ENCODE measurements at regions not wholly inside any gene's neighbourhood (a gene's known extent, or its start where the extent isn't known, plus 50 kb on each side); places are given as distances from the start of the nearest gene placed in this dataset.
"Not testable (repeated sequence)": the region's sequence is repeated elsewhere in the genome, so short reads cannot be mapped to it uniquely, and the experiment has no call there.

DNA sequence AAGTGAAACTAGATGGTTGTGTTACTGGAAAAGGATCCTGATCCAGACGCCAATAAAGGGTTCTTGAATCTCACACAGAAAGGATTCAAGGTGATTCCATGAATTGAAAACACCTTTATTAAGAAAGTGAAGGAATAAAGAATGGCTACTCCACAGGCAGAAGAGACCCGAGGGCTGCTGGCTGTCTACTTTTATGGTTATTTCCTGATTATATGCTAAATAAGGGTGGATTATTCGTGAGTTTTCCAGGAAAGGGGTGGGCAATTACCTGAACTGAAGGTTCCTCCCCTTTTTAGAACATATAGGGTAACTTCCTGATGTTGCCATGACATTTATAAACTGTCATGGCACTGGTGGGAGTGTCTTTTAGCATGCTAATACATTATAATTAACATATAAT lies 50.9 kb upstream of the WARS2 start:
- no peak for DNase-seq (ENCODE audit: low read depth in 2 of 2)

GRCh38 chr1:119204197-119204960 lies 63.9 kb upstream of the WARS2 start:
- DNase-seq (ENCODE audit: low read depth in 2 of 2) = no peak

DNA sequence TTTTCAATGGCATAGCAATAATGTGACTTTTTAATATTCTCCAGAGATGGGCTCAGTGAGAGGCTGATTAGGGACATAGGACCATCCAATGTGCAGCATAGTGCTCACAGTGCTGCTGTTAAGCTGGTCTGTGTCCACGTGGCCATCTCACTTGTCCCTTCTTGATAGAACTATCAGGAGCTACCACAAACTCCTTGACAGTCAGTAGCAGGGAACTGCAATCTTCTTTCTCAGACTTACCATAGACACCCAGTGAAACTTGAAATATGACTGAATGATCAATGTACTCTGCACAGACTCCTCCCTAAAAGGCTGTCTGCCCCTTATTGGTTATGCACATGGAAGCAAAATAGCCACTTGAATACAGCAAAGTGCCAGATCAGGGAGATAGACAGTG lies 64.5 kb upstream of the WARS2 start:
- DNase-seq (ENCODE audit: low read depth in 2 of 2) = no peak

- DNase-seq (ENCODE audit: low read depth in 2 of 2) = no peak
Observed at GRCh38 chr1:119209061-119209460, 68.6 kb upstream of the WARS2 start.

- no peak for DNase-seq (ENCODE audit: low read depth in 2 of 2)
Observed at GRCh38 chr1:119209596-119210295, 69.3 kb upstream of the WARS2 start.

- no peak for DNase-seq (ENCODE audit: low read depth in 2 of 2)
Observed at GRCh38 chr1:119210296-119210649, 69.8 kb upstream of the WARS2 start.

DNA sequence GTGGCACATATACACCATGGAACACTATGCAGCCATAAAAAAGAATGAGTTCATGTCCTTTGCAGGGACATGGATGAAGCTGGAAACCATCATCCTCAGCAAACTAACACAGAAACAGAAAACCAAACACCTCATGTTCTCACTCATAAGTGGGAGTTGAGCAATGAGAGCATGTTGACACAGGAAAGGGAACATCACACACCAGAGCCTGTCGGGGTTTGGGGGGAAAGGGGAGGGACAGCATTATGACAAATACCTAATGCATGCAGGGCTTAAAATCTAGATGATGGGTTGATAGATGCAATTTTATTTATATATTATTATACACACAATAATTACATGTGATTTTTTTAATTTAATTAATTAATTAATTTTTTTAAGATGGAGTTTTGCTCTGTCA lies 72.8 kb upstream of the WARS2 start:
- not testable (repeated sequence) for DNase-seq (ENCODE audit: low read depth in 2 of 2)

GRCh38 chr1:119214961-119215360 lies 74.5 kb upstream of the WARS2 start:
- DNase-seq (ENCODE audit: low read depth in 2 of 2) = not testable (repeated sequence)

GRCh38 chr1:119217309-119217828 lies 76.9 kb upstream of the WARS2 start:
- no peak for DNase-seq (ENCODE audit: low read depth in 2 of 2)

DNA sequence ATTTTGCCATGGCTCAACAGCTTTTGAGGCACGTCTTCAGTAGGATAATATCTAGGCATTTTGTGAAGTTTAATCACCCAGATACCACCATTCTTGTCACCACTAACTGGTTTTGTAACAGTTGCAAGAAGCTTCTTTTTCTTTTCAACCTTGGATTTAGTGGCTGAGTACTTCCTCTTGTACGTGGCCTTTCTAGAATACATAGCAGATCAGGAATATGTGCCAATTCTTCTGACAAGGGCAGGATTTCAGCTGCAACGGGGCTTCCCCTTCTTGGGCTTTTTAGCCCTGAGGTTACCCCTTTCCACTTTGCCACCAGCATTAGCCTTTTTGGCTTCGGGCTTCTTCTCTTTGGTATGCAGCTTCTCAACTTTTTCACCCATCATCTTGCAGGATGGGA lies 79.3 kb upstream of the WARS2 start:
- no peak for DNase-seq (ENCODE audit: low read depth in 2 of 2)

- DNase-seq (ENCODE audit: low read depth in 2 of 2) = no peak
Observed at GRCh38 chr1:119220991-119221390, 80.5 kb upstream of the WARS2 start.

- no peak for DNase-seq (ENCODE audit: low read depth in 2 of 2)
Observed at GRCh38 chr1:119222271-119222670, 81.8 kb upstream of the WARS2 start.

DNA sequence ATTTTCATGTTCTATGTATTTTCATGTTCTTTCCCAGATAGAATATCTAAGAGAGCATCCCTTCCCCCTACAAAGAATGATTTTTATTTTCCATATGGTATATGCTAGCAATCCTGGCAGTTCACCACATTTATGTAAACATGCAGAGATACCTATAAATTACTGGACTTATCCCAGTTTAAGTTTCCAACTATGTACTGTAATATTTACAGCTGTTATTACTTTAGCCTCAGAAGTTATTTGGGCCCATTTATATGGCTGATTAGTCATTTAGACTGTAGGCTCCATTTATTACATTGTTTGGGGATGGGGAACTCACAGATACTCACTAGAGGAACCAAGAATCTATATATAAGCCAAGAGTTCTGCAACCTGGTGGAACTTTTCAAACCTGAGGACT lies 84.8 kb upstream of the WARS2 start:
- no peak for DNase-seq (ENCODE audit: low read depth in 2 of 2)

DNA sequence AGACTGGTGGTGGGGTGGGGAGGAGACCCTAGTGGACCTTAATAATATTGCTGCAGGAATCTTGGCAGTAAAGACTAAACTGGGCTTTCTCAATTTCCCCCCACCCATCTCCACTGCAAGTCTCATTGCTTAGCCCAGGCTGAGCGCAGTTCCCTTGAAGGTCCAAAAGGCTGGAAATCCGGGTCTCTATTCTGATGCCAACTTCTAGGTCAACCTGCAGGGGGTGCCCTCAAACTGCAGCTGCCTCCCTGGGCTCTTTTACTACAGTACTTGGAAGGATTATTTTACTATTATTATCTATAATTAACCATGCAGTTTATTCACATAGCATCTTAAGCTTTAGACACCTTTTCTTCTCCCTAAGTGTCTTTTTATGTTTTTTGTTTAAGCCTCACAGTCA lies 85.4 kb upstream of the WARS2 start:
- no peak for DNase-seq (ENCODE audit: low read depth in 2 of 2)

GRCh38 chr1:119226321-119226720 lies 85.9 kb upstream of the WARS2 start:
- DNase-seq (ENCODE audit: low read depth in 2 of 2) = no peak

DNA sequence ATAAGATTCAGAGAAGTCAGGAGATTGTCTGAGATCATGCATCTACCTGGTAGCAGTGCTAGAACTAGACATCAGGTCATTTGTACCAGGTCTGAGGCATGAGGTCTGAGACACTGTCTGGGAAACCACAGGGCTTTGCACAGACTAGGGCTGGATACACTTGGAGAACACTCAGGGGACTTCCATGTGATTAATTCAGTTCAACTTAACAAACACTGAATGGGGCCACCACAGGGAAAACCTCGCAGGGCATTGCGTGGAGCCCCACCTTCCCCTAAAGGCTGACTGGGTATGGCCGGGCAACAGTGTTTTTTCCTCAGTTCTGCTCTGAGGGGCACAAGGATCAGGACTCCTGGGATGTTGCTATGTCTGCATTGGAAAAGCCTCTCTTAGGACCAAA lies 86.5 kb upstream of the WARS2 start:
- no peak for DNase-seq (ENCODE audit: low read depth in 2 of 2)

DNA sequence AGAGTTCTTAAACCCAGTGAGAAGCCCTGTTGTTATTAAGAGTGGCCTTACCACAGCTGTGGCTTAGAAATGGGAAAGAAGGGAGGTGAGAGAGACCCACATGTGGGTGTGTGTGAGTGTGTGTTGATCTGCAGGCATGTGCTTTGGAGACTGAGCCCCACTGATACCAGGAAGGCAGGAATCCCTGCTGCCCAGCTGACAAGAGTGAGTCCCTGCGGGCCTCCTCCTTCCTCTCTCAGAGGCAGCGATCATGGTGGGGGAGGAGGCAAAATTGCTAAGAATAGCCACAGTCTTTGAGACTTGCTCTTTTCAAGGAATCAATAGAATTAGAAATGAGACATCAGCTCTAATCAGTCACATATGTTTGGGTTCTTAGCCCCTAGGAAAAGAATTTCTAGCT lies 87.0 kb upstream of the WARS2 start:
- no peak for DNase-seq (ENCODE audit: low read depth in 2 of 2)

DNA sequence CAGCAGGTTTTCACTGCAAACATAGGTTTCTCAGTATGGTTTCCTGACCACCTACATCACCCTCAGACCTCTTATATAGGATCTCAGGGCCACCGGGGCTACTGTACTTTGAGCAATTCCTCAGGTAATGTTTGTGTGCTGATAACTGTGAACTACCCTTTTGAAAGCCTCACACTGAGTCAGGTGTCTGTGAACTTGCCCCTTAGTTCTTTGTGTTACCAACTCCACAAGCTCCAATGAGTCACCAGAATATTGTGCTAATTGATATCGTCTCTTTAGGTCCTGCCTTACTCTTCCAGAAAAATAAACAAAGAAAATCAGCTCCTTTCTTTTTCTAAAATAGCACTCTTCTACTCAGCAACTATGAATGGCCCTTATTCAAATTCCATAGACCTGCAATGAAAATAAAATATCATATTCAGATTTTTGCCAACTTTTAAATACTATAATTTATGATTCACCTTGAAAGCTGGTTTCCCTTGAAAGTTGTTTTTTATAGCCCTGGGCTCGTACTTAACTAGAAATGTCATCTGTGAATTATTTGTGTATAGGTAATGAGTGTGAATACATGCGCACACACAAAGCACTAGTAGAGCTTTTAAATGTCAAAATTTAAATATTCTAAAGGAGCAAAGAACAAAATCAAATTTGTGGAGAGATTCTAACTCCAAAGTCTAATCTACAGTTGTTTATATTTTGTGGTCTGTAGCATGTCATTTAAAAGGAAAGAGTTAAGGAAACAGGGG lies 88.1 kb upstream of the WARS2 start:
- DNase-seq (ENCODE audit: low read depth in 2 of 2) = no peak

DNA sequence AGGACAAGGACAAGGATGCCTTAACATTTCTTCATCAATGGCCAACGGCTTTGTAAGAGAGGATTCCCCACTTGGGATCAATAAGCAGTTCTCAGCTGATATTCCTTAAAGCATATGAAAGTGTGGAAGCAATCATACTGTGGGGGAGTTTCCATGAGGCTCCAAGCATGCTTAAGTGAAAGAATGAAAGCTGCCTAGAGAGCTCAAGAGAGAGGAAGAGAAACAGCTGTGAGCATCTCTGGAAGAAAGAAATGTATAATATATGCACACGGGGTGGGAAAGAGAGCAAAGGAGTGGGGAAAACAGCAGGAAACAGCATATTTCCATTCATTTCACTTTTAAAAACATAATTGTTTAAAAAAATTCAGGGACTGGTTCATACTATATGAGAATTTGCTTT lies 94.7 kb upstream of the WARS2 start:
- DNase-seq (ENCODE audit: low read depth in 2 of 2) = no peak

- no peak for DNase-seq (ENCODE audit: low read depth in 2 of 2)
Observed at GRCh38 chr1:119245881-119246280, 105.4 kb upstream of the WARS2 start.

DNA sequence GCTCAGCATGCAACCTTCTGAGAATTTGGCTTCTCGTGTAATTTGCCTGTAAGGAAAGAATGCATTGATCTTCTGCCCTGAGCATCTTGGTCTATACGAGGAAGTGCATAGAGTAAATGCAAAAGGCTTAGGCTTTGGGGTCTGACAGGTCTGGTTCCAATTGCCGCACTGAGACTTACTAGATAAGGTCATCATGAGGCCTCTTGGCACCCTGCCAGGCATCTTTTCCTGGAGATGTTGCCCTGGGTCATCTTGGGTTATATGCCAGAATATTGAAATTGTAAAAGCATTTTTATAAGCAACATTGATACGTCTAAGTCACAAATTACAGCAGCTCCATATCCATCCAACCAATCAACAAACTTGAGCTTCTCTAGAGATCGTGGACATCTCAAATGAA lies 108.8 kb upstream of the WARS2 start:
- DNase-seq (ENCODE audit: low read depth in 2 of 2) = no peak

DNA sequence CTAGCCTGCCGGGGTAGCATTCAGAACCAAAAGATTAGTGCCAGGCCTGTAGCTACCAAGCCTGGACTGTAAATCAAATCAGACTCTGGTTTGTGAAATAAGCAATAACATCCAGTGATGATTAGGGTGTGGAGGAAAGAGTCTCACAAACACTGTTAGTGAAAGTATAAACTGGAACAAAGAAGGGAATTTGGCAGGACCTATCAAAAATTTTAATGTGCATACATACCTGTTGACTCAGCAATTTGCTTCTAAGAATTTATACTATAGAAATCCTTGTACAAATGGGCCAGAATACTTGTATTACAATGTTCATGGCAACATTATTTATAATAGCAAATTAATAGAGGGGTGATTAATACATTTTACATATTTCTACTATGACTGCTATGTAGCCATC lies 109.8 kb upstream of the WARS2 start:
- no peak for DNase-seq (ENCODE audit: low read depth in 2 of 2)

DNA sequence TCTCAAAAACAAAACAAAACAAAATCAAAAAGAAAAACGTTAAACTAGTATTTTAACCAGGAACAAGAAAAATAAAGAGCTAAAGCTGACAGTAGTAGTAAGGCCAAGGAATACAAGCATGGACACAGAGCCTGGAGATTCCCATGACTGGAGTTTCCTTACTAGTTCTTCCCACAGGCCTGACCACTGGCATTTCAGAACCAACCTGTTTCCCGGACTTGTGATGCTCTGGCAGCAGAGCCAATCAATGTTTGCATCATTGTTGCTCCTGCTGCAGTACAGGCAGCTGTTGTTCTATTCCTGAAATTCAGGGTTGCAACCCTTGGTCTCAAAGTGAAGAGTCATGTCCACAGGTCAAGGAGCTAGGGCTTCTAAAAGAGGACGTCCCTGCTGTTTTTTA lies 111.3 kb upstream of the WARS2 start:
- no peak for DNase-seq (ENCODE audit: low read depth in 2 of 2)
